GM12891 (cell line): ENCODE measurements at regions not wholly inside any gene's neighbourhood (a gene's known extent, or its start where the extent isn't known, plus 50 kb on each side); places are given as distances from the start of the nearest gene placed in this dataset.

Source experiments
- POLR2A ChIP-seq: IDR thresholded peaks from 2 replicates; pipeline ENCODE4 v1.6.1; 2011; ENCODE audit warnings: low read depth, low read length, control low read depth
- POLR2AphosphoS5 ChIP-seq: IDR thresholded peaks from 2 replicates; pipeline ENCODE4 v1.6.1; 2011; ENCODE audit warnings: low read depth, low read length, control low read depth
- POU2F2 ChIP-seq: IDR thresholded peaks from 2 replicates; pipeline ENCODE4 v1.6.1; 2011; ENCODE audit warnings: low read depth, mild to moderate bottlenecking, control low read depth, low read length, moderate library complexity
- TAF1 ChIP-seq: IDR thresholded peaks from 2 replicates; pipeline ENCODE4 v1.6.1; 2011; ENCODE audit warnings: low read depth, low read length, control low read depth

GRCh38 chr6:104580452-104580851, 279.3 kb downstream of the HACE1 start:
- TF ChIP-seq POLR2A (no peak), TAF1 (no peak), POU2F2 (no peak), POLR2AphosphoS5 (no peak)
